ENCODE measurements at regions not wholly inside any gene's neighbourhood (a gene's known extent, or its start where the extent isn't known, plus 50 kb on each side); places are given as distances from the start of the nearest gene placed in this dataset.
"Not testable (repeated sequence)": the region's sequence is repeated elsewhere in the genome, so short reads cannot be mapped to it uniquely, and the experiment has no call there.

GRCh38 chr3:73120710-73121109, 59.3 kb downstream of the EBLN2 start:
- DNase-seq (ENCODE audit: low read depth), result no peak

- no peak for DNase-seq (ENCODE audit: low read depth)
Measured at GRCh38 chr3:73121669-73122331, 60.3 kb downstream of the EBLN2 start.

- no peak for DNase-seq (ENCODE audit: low read depth)
Measured at GRCh38 chr3:73134034-73134433, 72.6 kb downstream of the EBLN2 start.

GRCh38 chr3:73136941-73137340, 75.5 kb downstream of the EBLN2 start:
- no peak for DNase-seq (ENCODE audit: low read depth)

- DNase-seq (ENCODE audit: low read depth), result no peak
Measured at GRCh38 chr3:73137736-73138403, 76.4 kb downstream of the EBLN2 start.

GRCh38 chr3:73140772-73141442, 79.4 kb downstream of the EBLN2 start:
- DNase-seq (ENCODE audit: low read depth), result no peak

GRCh38 chr3:73141525-73141924, 80.1 kb downstream of the EBLN2 start:
- no peak for DNase-seq (ENCODE audit: low read depth)

GRCh38 chr3:73143401-73143800, 81.9 kb downstream of the EBLN2 start:
- DNase-seq (ENCODE audit: low read depth), result no peak

GRCh38 chr3:73143821-73144237, 82.4 kb downstream of the EBLN2 start:
- DNase-seq (ENCODE audit: low read depth), result no peak

- no peak for DNase-seq (ENCODE audit: low read depth)
Measured at GRCh38 chr3:73144276-73144675, 82.8 kb downstream of the EBLN2 start.

GRCh38 chr3:73144828-73145227, 83.4 kb downstream of the EBLN2 start:
- DNase-seq (ENCODE audit: low read depth), result no peak

GRCh38 chr3:73147479-73147878, 86.0 kb downstream of the EBLN2 start:
- DNase-seq (ENCODE audit: low read depth), result not testable (repeated sequence)

- no peak for DNase-seq (ENCODE audit: low read depth)
Measured at GRCh38 chr3:73148206-73148605, 86.7 kb downstream of the EBLN2 start.

GRCh38 chr3:73148682-73149081, 87.2 kb downstream of the EBLN2 start:
- no peak for DNase-seq (ENCODE audit: low read depth)

GRCh38 chr3:73150369-73151130, 89.1 kb downstream of the EBLN2 start:
- no peak for DNase-seq (ENCODE audit: low read depth)

GRCh38 chr3:73152571-73152970, 91.1 kb downstream of the EBLN2 start:
- not testable (repeated sequence) for DNase-seq (ENCODE audit: low read depth)

GRCh38 chr3:73153057-73153456, 91.6 kb downstream of the EBLN2 start:
- not testable (repeated sequence) for DNase-seq (ENCODE audit: low read depth)

- DNase-seq (ENCODE audit: low read depth), result not testable (repeated sequence)
Measured at GRCh38 chr3:73154261-73154660, 92.8 kb downstream of the EBLN2 start.

- not testable (repeated sequence) for DNase-seq (ENCODE audit: low read depth)
Measured at GRCh38 chr3:73155441-73155840, 94.0 kb downstream of the EBLN2 start.

- DNase-seq (ENCODE audit: low read depth), result no peak
Measured at GRCh38 chr3:73164622-73165021, 103.2 kb downstream of the EBLN2 start.

- no peak for DNase-seq (ENCODE audit: low read depth)
Measured at GRCh38 chr3:73175698-73176097, 114.2 kb downstream of the EBLN2 start.

GRCh38 chr3:73176941-73177340, 115.5 kb downstream of the EBLN2 start:
- no peak for DNase-seq (ENCODE audit: low read depth)

Data from HT1080 (cell line).